ENCODE measurements at regions not wholly inside any gene's neighbourhood (a gene's known extent, or its start where the extent isn't known, plus 50 kb on each side); places are given as distances from the start of the nearest gene placed in this dataset.

DNA sequence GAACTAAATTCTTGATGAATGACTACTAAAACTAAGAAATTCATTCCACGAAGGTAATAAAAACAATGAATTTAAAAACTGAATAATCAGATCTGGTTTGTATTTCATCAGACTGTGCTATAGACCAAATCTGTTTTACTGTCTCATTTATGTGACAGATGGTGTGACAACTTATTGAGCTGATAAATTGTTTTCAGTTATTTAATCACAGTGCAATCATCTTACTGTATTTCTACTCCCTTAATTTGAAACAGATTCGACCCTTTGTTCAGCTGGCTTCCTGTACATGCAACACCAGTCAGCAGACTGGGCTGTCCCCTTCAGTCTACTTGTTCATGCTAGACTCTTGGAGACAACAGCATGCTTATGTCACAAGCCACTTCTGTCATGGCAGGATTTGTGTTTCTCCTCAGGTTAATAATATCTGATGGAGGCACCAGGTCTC is 150.9 kb downstream of the MBL2 start:
- Histone ChIP-seq H3F3A (ENCODE audit: insufficient read depth, low read length, poor library complexity, severe bottlenecking) (no peaks in the 10 kb centered on the region), H3K36me3 (ENCODE audit: insufficient read depth, low read length) (no peaks in the 10 kb centered on the region), H3K9me2 (ENCODE audit: insufficient read depth, low read length) (no peaks in the 10 kb centered on the region), H3K9me3 (ENCODE audit: low read length) (no peaks in the 10 kb centered on the region), H3K4me2 (ENCODE audit: low read length) (no peak overlapping the region), H3K79me2 (replicated peaks; ENCODE audit: insufficient read depth, low read length) (no peaks in the 10 kb centered on the region), H3K4me3 (ENCODE audit: low read length) (no peak overlapping the region), H3K27ac (ENCODE audit: low read length) (no peak overlapping the region), H2AFZ (ENCODE audit: low read depth, low read length) (no peak overlapping the region), H4K20me1 (ENCODE audit: insufficient read depth) (no peaks in the 10 kb centered on the region), H3K9ac (ENCODE audit: low read length) (no peak overlapping the region), H3K27me3 (ENCODE audit: insufficient read depth, low read depth, low read length) (no peaks in the 10 kb centered on the region)
- TF ChIP-seq CTCF (IDR thresholded peaks at IDR 0.05; ENCODE audit: poor library complexity, severe bottlenecking), result no peak
- TF ChIP-seq EP300 (conservative IDR thresholded peaks at IDR 0.05; ENCODE audit: poor library complexity, severe bottlenecking), result no peak
- no peak for TF ChIP-seq SMC3 (conservative IDR thresholded peaks at IDR 0.05; ENCODE audit: poor library complexity)

- H3K27ac ChIP-seq (ENCODE audit: low read length), result no peak overlapping the region
- no peaks in the 10 kb centered on the region for H3K27me3 ChIP-seq (ENCODE audit: insufficient read depth, low read depth, low read length)
- H4K20me1 ChIP-seq (ENCODE audit: insufficient read depth), result no peaks in the 10 kb centered on the region
- no peaks in the 10 kb centered on the region for H3F3A ChIP-seq (ENCODE audit: insufficient read depth, low read length, poor library complexity, severe bottlenecking)
- H3K9ac ChIP-seq (ENCODE audit: low read length), result no peak overlapping the region
- no peaks in the 10 kb centered on the region for H3K36me3 ChIP-seq (ENCODE audit: insufficient read depth, low read length)
- no peaks in the 10 kb centered on the region for H3K9me2 ChIP-seq (ENCODE audit: insufficient read depth, low read length)
- TF ChIP-seq RAD21 (conservative IDR thresholded peaks at IDR 0.05), result no peak
- no peak for TF ChIP-seq CTCF (IDR thresholded peaks at IDR 0.05; ENCODE audit: poor library complexity, severe bottlenecking)
- TF ChIP-seq REST (IDR thresholded peaks at IDR 0.05; ENCODE audit: borderline replicate concordance), result no peak
- TF ChIP-seq POLR2AphosphoS5 (IDR thresholded peaks at IDR 0.05), result no peak
- no peak for TF ChIP-seq MXI1 (conservative IDR thresholded peaks at IDR 0.05; ENCODE audit: poor library complexity, severe bottlenecking)
- no peak for TF ChIP-seq SMC3 (conservative IDR thresholded peaks at IDR 0.05; ENCODE audit: poor library complexity)
- no peak for TF ChIP-seq TAF1 (IDR thresholded peaks at IDR 0.05; ENCODE audit: low read depth)
- TF ChIP-seq EZH2 (IDR thresholded peaks at IDR 0.05; ENCODE audit: borderline replicate concordance, insufficient read depth, low read length, poor library complexity, severe bottlenecking), result no peak
- TF ChIP-seq EP300 (conservative IDR thresholded peaks at IDR 0.05; ENCODE audit: poor library complexity, severe bottlenecking), result no peak
- H3K79me2 ChIP-seq (replicated peaks; ENCODE audit: insufficient read depth, low read length), result no peaks in the 10 kb centered on the region
- H2AFZ ChIP-seq (ENCODE audit: low read depth, low read length), result no peak overlapping the region
- no peaks in the 10 kb centered on the region for H3K9me3 ChIP-seq (ENCODE audit: low read length)
- no peak overlapping the region for H3K4me2 ChIP-seq (ENCODE audit: low read length)
- no peak overlapping the region for H3K4me3 ChIP-seq (ENCODE audit: low read length)
Measured at GRCh38 chr10:52623761-52624160, 148.8 kb downstream of the MBL2 start.

Measured in neural cell (in vitro differentiated cells).